ENCODE measurements at regions not wholly inside any gene's neighbourhood (a gene's known extent, or its start where the extent isn't known, plus 50 kb on each side); places are given as distances from the start of the nearest gene placed in this dataset.

- no peak overlapping the region for H3K27ac ChIP-seq (ENCODE audit: low read depth, low read length)
- no peaks in the 10 kb centered on the region for H3K4me1 ChIP-seq (ENCODE audit: control insufficient read depth in 5 of 5, insufficient read depth in 5 of 5, low read length in 5 of 5)
- H3K27me3 ChIP-seq (ENCODE audit: control insufficient read depth in 5 of 5, insufficient read depth in 4 of 5, low read length in 5 of 5): no peaks in the 10 kb centered on the region
- no peak overlapping the region for H3K4me3 ChIP-seq (ENCODE audit: low read depth in 1 of 5, low read length in 5 of 5)
- no peaks in the 10 kb centered on the region for H3K9me3 ChIP-seq (ENCODE audit: control insufficient read depth in 5 of 5, low read length in 5 of 5)
- no peak overlapping the region for H3K9ac ChIP-seq (ENCODE audit: low read length in 5 of 5)
- no peaks in the 10 kb centered on the region for H3K36me3 ChIP-seq (ENCODE audit: control insufficient read depth in 5 of 5, insufficient read depth in 5 of 5, low read length in 5 of 5)
Measured at GRCh38 chrX:79443121-79443520, 76.0 kb upstream of the ITM2A start.

DNA sequence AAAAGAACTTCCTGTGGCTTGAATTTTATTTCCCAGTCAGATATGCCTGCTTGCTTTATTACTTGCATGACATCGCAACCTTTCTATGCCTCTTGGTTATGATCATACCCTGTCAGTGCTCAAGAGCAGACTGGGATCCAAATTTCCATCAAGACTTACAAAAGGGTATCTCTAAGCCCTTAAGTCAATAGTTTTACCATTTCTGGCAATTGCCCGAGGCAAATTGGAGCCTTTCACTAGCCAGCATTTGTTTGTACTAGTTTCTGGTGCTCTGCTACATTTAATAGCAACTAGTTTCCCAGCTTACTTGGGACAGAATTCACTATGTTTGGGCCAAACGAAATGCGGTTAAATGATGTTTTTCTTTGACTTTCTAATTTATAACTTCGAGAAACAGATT is 73.2 kb upstream of the ITM2A start:
- Histone ChIP-seq H3K9me3 (ENCODE audit: control insufficient read depth in 5 of 5, low read length in 5 of 5) (peaks cover 0 to 6% (median 3%) of the 10 kb centered on the region in 5 donors), H3K9ac (ENCODE audit: low read length in 5 of 5) (no peak overlapping the region), H3K36me3 (ENCODE audit: control insufficient read depth in 5 of 5, insufficient read depth in 5 of 5, low read length in 5 of 5) (no peaks in the 10 kb centered on the region), H3K27ac (ENCODE audit: low read depth, low read length) (no peak overlapping the region), H3K4me1 (ENCODE audit: control insufficient read depth in 5 of 5, insufficient read depth in 5 of 5, low read length in 5 of 5) (no peaks in the 10 kb centered on the region), H3K27me3 (ENCODE audit: control insufficient read depth in 5 of 5, insufficient read depth in 4 of 5, low read length in 5 of 5) (no peaks in the 10 kb centered on the region), H3K4me3 (ENCODE audit: low read depth in 1 of 5, low read length in 5 of 5) (no peak overlapping the region)

Data from subcutaneous abdominal adipose tissue (tissue), 5 donors.